Endothelial cell of umbilical vein (primary cell): ENCODE measurements at regions not wholly inside any gene's neighbourhood (a gene's known extent, or its start where the extent isn't known, plus 50 kb on each side); places are given as distances from the start of the nearest gene placed in this dataset.

ENCODE experiments used
- BruUV-seq: library from RNA; stranded (reverse); fragments of 400-500 nt; replicated peaks from 2 replicates; lab custom pipeline; 2021; lab: Mats Ljungman, UMichigan
- CTCF ChIA-PET: fragments of 300-600, 350-600 bp; sonication (Branson Sonifier 250); formaldehyde crosslinking; loops from one replicate; lab custom pipeline; 2021; ENCODE audit warnings: antibody characterized with exemption, inconsistent platforms; lab: Charles Lee
- POLR2A ChIA-PET: fragments of 300-600, 350-600 bp; sonication (Branson Sonifier 250); formaldehyde crosslinking; loops from one replicate; lab custom pipeline; 2021; ENCODE audit warnings: antibody characterized with exemption, inconsistent platforms; lab: Charles Lee
- DNase-seq: peaks from one replicate; pipeline ENCODE4 v3.0.0-alpha.2; 2011; ENCODE audit warnings: low read depth, low spot score
- FAIRE-seq: peaks from 2 replicates; lab custom pipeline; 2011; peaks lifted over from hg19 to GRCh38; lab: Jason Lieb, UNC
- H2AFZ ChIP-seq: 2 replicates; pipeline ENCODE4 v1.6.0; 2012; ENCODE audit warnings: low read depth, low read length, control low read depth, inconsistent platforms
- H3K27ac ChIP-seq: 2 replicates; pipeline ENCODE4 v1.5.1; 2011; ENCODE audit warnings: low read depth, mild to moderate bottlenecking, control low read depth, low read length, moderate library complexity; ENCODE audit not compliant: insufficient read depth
- H3K27me3 ChIP-seq, 2 experiments: 2 replicates each; pipeline versions ENCODE4 v1.6.0 to v1.6.1; 2011; ENCODE audit warnings: low read length in 2 of 2, mixed read lengths in 1 of 2; ENCODE audit not compliant: control insufficient read depth in 2 of 2, insufficient read depth in 2 of 2
- H3K36me3 ChIP-seq, 2 experiments: 2 replicates in 1 of 2; 3 replicates in 1 of 2; pipeline ENCODE4 v1.5.1; 2011; ENCODE audit warnings: low read length in 2 of 2, mild to moderate bottlenecking in 1 of 2, moderate library complexity in 1 of 2; ENCODE audit not compliant: control insufficient read depth in 2 of 2, insufficient read depth in 2 of 2; ENCODE audit errors: extremely low read depth in 1 of 2
- H3K4me1 ChIP-seq: 3 replicates; pipeline ENCODE4 v1.5.1; 2011; ENCODE audit warnings: mild to moderate bottlenecking, low read length; ENCODE audit not compliant: control insufficient read depth, insufficient read depth; ENCODE audit errors: extremely low read depth
- H3K4me2 ChIP-seq: 2 replicates; pipeline ENCODE4 v1.6.1; 2011; ENCODE audit warnings: low read length, control low read depth, mixed read lengths; ENCODE audit not compliant: insufficient read depth
- H3K4me3 ChIP-seq, 3 experiments: fragments of 200-600 bp in 1 of 3; sonication (generic), shearing (Covaris generic) in 1 of 3; replicated peaks in 1 of 3; 2 replicates each; pipeline ENCODE4 v1.5.1; 2011 to 2016; ENCODE audit warnings: control low read depth in 3 of 3, low read length in 3 of 3, mild to moderate bottlenecking in 2 of 3, inconsistent platforms in 1 of 3, low read depth in 1 of 3, moderate library complexity in 1 of 3; ENCODE audit not compliant: insufficient read depth in 1 of 3
- H3K79me2 ChIP-seq: 2 replicates; pipeline ENCODE4 v1.6.0; 2012; ENCODE audit warnings: low read length, inconsistent platforms; ENCODE audit not compliant: control insufficient read depth, insufficient read depth
- H3K9ac ChIP-seq: replicated peaks from 2 replicates; pipeline ENCODE3; 2011; ENCODE audit warnings: low read length, control low read depth; ENCODE audit not compliant: insufficient read depth; ENCODE audit errors: extremely low read depth
- H3K9me1 ChIP-seq: replicated peaks from 3 replicates; pipeline ENCODE4 v1.6.0; 2011; ENCODE audit warnings: mild to moderate bottlenecking, low read length; ENCODE audit not compliant: control insufficient read depth, insufficient read depth; ENCODE audit errors: extremely low read depth
- H3K9me3 ChIP-seq: replicated peaks from 2 replicates; pipeline ENCODE4 v1.5.1; 2012; ENCODE audit warnings: low read length, inconsistent platforms; ENCODE audit not compliant: control insufficient read depth, insufficient read depth
- H4K20me1 ChIP-seq: replicated peaks from 2 replicates; pipeline ENCODE3; 2011; ENCODE audit warnings: mild to moderate bottlenecking, low read length; ENCODE audit not compliant: control insufficient read depth, insufficient read depth; ENCODE audit errors: extremely low read depth
- EZH2 ChIP-seq: IDR thresholded peaks from 2 replicates; pipeline ENCODE4 v1.6.1; 2012; ENCODE audit warnings: borderline replicate concordance, low read depth, mild to moderate bottlenecking, moderate library complexity, low read length, inconsistent platforms; ENCODE audit not compliant: severe bottlenecking
- FOS ChIP-seq: IDR thresholded peaks from 2 replicates; pipeline ENCODE4 v1.6.1; 2011; ENCODE audit warnings: mild to moderate bottlenecking, low read length, moderate library complexity, borderline replicate concordance; ENCODE audit not compliant: insufficient read depth
- GATA2 ChIP-seq: IDR thresholded peaks from 2 replicates; pipeline ENCODE4 v1.7.0; 2011; ENCODE audit warnings: low read depth, mild to moderate bottlenecking, moderate library complexity, mixed read lengths, low read length; ENCODE audit not compliant: insufficient read length, insufficient read depth
- JUN ChIP-seq: IDR thresholded peaks from 2 replicates; pipeline ENCODE4 v1.6.1; 2011; ENCODE audit warnings: borderline replicate concordance, low read depth; ENCODE audit not compliant: insufficient read length, insufficient read depth
- MYC ChIP-seq: IDR thresholded peaks from one replicate; pipeline ENCODE4 v1.6.1; 2011; ENCODE audit warnings: mild to moderate bottlenecking, low read depth, low read length
- POLR2A ChIP-seq: IDR thresholded peaks from 2 replicates; pipeline ENCODE4 v1.6.1; 2012; ENCODE audit warnings: low read depth, mild to moderate bottlenecking, control low read depth, low read length
- POLR2AphosphoS5 ChIP-seq: IDR thresholded peaks from 2 replicates; pipeline ENCODE4 v1.6.1; 2012; ENCODE audit warnings: low read depth, mild to moderate bottlenecking, control low read depth, low read length, moderate library complexity; ENCODE audit not compliant: insufficient read depth
- dilution Hi-C: fragments of 300-500 bp; cut with MboI; formaldehyde crosslinking; loops from one replicate; pipeline ENCODE4 v1.15.0; 2019; ENCODE audit warnings: low sequenced_read_pairs; ENCODE audit not compliant: extremely low pct_ligation_motif_present
- intact Hi-C: fragments of 100-400 bp; cut with micrococcal nuclease; formaldehyde crosslinking; loops from one replicate; pipeline ENCODE4 v1.10.0; 2022
- TF ChIP-seq, protein P1 (sequence below): IDR thresholded peaks from 2 replicates; pipeline ENCODE4 v1.6.1; 2011; ENCODE audit not compliant: insufficient read depth, insufficient read length
- TF ChIP-seq, protein P2 (sequence below), 2 donors: IDR thresholded peaks; 1 replicate in 1 of 2; 2 replicates in 1 of 2; pipeline ENCODE4 v1.5.1; 2011; ENCODE audit warnings: low read length in 2 of 2, mild to moderate bottlenecking in 2 of 2, moderate library complexity in 2 of 2, control low read depth in 1 of 2, inconsistent platforms in 1 of 2, low read depth in 1 of 2; ENCODE audit not compliant: insufficient read depth in 1 of 2; ENCODE audit errors: extremely low read depth in 1 of 2

DNA sequence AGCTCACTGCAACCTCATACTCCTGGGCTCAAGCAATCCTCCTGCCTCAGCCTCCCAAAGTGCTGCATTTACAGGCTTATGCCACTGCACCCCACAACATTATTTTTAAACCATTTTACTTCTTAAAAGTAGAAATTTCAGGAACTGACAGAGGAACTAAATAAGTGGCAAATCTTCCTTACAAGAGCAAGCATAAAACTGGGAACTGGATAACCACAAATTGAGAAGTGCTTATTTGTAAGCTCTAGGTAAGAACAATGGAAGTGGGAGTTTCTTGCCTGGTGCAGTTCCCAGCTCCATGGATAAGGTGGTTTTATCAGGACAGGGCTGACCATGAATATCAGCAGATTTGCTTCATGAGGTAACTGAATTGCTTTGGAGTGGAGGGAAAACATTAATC is 655.2 kb downstream of the DIPK2A start:
- TF ChIP-seq GATA2 = no peak
- no peak for TF ChIP-seq FOS
- TF ChIP-seq POLR2AphosphoS5 = no peak
- TF ChIP-seq, protein P1, sequence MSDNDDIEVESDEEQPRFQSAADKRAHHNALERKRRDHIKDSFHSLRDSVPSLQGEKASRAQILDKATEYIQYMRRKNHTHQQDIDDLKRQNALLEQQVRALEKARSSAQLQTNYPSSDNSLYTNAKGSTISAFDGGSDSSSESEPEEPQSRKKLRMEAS = no peak
- TF ChIP-seq POLR2A = no peak
- no peak for TF ChIP-seq EZH2
- no peak for TF ChIP-seq MYC
- TF ChIP-seq JUN = no peak
- TF ChIP-seq, protein P2, sequence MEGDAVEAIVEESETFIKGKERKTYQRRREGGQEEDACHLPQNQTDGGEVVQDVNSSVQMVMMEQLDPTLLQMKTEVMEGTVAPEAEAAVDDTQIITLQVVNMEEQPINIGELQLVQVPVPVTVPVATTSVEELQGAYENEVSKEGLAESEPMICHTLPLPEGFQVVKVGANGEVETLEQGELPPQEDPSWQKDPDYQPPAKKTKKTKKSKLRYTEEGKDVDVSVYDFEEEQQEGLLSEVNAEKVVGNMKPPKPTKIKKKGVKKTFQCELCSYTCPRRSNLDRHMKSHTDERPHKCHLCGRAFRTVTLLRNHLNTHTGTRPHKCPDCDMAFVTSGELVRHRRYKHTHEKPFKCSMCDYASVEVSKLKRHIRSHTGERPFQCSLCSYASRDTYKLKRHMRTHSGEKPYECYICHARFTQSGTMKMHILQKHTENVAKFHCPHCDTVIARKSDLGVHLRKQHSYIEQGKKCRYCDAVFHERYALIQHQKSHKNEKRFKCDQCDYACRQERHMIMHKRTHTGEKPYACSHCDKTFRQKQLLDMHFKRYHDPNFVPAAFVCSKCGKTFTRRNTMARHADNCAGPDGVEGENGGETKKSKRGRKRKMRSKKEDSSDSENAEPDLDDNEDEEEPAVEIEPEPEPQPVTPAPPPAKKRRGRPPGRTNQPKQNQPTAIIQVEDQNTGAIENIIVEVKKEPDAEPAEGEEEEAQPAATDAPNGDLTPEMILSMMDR (IDR thresholded peaks at IDR 0.05; ENCODE audit: extremely low read depth in 1 of 2, insufficient read depth in 1 of 2, low read depth in 1 of 2, low read length in 2 of 2) = no peak

More for the DNA sequence above, 655.2 kb downstream of the DIPK2A start:
- DNase-seq = no peak
- FAIRE-seq = no peak
- no peaks in the 10 kb centered on the region for H3K4me1 ChIP-seq
- intact Hi-C loops = no loop called here
- H4K20me1 ChIP-seq = no peaks in the 10 kb centered on the region
- H3K27ac ChIP-seq = no peak overlapping the region
- H3K27me3 ChIP-seq = no peaks in the 10 kb centered on the region
- dilution Hi-C loops = no loop called here
- H2AFZ ChIP-seq = no peak overlapping the region
- H3K36me3 ChIP-seq = no peaks in the 10 kb centered on the region
- ChIA-PET CTCF (no interaction called here), POLR2A (no interaction called here)
- H3K4me2 ChIP-seq = no peak overlapping the region
- no peaks in the 10 kb centered on the region for H3K9me1 ChIP-seq
- H3K4me3 ChIP-seq = no peak overlapping the region
- no peak overlapping the region for H3K9ac ChIP-seq
- no peaks in the 10 kb centered on the region for H3K9me3 ChIP-seq
- no peaks in the 10 kb centered on the region for H3K79me2 ChIP-seq
- no TSS peak for BruUV-seq
